MV-4-11 (cell line): ENCODE measurements at regions not wholly inside any gene's neighbourhood (a gene's known extent, or its start where the extent isn't known, plus 50 kb on each side); places are given as distances from the start of the nearest gene placed in this dataset.
"Not testable (repeated sequence)": the region's sequence is repeated elsewhere in the genome, so short reads cannot be mapped to it uniquely, and the experiment has no call there.

Source experiments
- DNase-seq: peaks from one replicate; lab custom pipeline; 2025; lab: John Stamatoyannopoulos, UW

DNA sequence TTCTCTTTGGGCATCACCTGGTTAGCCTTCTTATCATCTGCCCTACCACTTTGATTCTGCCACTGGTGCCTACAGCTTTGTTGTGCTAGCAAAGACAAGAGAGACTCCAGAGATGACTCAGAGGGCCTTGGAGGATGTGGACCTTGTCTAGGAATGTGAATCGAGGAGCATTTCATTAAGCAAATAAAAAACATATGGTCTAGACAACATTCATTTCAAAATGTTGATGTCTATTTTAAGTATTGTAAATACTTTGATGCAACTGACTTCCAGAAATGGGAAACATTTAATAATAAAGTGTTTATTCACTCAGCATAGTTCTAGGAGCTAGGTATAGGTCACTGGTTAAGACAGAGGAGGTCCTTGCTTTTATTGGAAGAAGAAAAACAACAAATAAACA lies 195.5 kb downstream of the CDCA7 start:
- no peak for DNase-seq

GRCh38 chr2:173552531-173552930 lies 197.9 kb downstream of the CDCA7 start:
- no peak for DNase-seq

- DNase-seq, result no peak
Observed at GRCh38 chr2:173553593-173553992, 198.9 kb downstream of the CDCA7 start.

DNA sequence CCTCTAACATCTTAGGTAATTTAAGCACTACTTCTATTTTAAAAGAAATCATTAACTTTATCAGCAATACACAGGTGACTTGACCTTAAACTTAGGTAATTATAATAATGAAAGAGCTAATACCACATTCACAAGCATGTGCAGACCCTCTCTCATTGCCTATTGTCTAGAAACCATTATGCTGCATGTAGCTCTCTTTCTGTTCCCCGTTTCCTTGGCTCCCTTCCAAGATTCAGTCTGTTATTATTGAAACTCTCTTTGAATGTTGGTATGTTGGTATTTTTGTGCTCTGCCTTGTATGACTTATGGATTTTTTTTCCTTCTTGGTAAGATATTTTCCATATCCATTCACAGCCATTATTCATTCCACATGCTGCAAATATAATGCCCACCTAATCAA lies 201.2 kb downstream of the CDCA7 start:
- DNase-seq, result peak; percentile 29

DNA sequence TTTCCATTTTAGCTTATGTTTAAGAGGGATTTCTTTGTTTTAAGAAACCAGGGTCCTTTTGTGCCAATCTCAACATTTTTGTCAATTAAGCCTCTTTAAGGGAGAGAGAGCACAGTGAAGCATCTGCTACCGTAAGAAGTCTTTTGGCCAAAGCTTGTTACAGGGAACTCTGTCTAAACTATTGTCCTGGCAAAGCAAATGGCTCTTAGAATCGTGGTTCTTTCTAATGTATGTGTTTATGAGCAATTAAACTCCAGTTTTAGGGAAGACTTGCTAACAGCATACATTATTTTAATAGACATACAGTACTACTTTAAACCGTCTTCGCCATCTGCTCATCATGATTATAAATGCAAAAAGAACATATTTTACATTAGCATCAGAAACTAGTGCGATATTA lies 202.1 kb downstream of the CDCA7 start:
- no peak for DNase-seq

- no peak for DNase-seq
Observed at GRCh38 chr2:173557497-173557896, 202.8 kb downstream of the CDCA7 start.

- no peak for DNase-seq
Observed at GRCh38 chr2:173567493-173567892, 212.8 kb downstream of the CDCA7 start.

GRCh38 chr2:173568054-173568453 lies 213.4 kb downstream of the CDCA7 start:
- peak; percentile 51 for DNase-seq

- DNase-seq, result peak; percentile 29
Observed at GRCh38 chr2:173571021-173571821, 216.5 kb downstream of the CDCA7 start.

GRCh38 chr2:173571887-173572680 lies 217.4 kb downstream of the CDCA7 start:
- no peak for DNase-seq

- peak; percentile 67 for DNase-seq
Observed at GRCh38 chr2:173572848-173573247, 218.2 kb downstream of the CDCA7 start.

GRCh38 chr2:173573782-173574181 lies 219.1 kb downstream of the CDCA7 start:
- DNase-seq, result not testable (repeated sequence)

DNA sequence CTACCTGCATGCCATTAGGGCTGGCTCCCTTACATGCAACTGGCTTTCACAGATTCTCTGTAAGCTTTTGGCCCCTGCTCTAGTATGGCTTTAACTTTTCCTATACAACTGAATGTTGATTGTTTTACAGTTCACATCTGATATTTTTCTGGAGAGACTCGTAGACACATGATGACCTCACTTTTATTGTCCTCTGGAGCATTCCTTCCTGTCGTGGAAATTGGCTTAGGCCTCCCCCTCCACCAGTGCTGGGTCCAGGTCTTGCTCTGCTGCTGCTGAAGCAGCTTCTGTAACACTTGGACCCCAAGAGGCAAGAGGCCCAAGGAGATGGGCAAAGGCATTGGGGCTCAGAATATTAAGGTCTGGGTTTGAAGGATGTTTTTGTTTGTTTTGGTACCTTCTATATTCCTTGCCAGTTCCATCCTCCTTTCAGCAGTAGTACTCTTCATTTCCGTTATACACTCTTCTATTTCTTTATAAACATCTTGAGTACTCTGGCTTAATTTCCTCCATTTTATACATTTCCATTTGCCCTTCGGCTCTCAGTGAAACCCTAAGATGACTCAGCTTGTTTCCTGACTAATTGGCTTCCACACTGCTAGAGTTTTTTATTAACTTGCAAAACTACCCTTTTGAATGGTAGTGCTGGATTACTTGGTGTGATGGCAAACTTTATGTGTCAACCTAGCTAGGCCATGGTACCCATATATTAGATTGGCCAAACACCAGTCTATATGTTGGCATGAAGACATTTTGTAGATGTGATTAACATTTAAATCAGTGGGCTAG lies 219.8 kb downstream of the CDCA7 start:
- peak; percentile 14 for DNase-seq

DNA sequence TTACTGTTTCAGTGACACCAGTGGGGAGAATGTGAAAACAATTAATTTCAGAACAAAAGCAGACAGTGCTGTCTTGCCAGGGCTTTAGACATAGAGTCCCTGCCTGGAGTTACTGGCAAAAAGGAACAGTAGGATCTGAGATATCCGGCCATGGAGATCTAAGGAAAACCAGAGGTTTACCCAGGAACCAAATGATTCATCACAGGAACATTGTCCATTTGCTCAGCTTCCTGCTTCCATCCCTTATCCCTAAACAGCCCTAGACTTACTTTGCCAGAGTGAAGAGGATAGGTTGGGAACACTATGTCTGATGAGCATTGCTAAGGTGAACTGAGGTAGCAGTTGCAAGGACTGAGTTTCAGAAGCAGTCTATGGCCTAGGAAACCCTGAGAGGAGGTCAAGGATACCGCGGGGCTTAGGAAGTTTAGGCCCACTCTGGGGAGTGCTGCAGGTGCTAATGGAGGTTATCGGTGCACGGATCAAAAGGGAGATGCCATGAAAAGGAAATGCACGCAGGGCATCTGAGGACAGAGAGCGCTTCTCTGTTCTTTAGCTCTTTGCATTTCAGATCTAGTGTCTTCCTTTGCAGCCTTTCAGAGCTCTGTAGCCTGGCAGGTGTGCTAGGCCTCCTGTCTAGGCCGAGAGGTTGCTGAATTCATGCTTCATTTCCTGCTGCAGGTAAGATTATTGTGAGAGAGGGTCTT lies 223.9 kb downstream of the CDCA7 start:
- no peak for DNase-seq

GRCh38 chr2:173580351-173580750 lies 225.7 kb downstream of the CDCA7 start:
- DNase-seq, result no peak

GRCh38 chr2:173580956-173581355 lies 226.3 kb downstream of the CDCA7 start:
- no peak for DNase-seq

GRCh38 chr2:173583196-173583595 lies 228.5 kb downstream of the CDCA7 start:
- DNase-seq, result no peak

- no peak for DNase-seq
Observed at GRCh38 chr2:173584000-173584399, 229.3 kb downstream of the CDCA7 start.

DNA sequence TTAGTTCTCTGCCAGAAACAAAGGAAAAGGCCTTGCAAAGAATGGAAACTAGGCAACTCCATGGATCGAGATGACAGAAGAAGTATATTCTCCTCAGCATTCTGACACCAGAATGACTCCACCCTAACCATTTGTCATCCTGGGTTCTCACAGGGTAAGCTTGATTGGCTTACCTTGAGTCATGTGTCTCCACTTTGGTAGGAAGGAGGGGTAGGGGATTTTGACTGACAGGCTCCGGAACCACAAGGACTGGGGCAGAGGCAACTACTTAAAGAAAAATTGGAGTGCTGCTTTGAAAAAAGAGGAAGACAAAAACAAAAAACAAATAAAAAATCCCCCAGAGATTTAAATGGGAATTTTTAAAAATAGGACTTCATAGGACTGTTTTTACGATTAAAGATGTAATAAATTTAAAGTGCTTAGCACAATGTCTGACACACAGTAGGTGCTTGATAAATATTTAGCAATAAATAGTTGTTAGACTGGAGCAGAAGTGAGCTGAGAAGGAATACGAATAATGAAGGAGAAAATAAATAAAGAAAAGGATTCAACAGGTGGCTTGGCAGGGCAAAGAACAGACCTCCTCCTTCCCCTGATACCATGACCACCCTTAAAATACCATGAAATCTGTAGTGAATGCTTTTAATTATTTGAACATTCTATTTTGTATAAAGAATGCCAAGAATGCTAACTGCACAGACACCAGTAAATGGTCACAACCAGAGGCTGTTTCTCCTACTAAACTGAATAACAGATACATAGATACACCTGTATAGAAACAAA lies 230.2 kb downstream of the CDCA7 start:
- peak; percentile 69 for DNase-seq

GRCh38 chr2:173588931-173589369 lies 234.3 kb downstream of the CDCA7 start:
- DNase-seq, result no peak
